WERI-Rb-1 (cell line): ENCODE measurements at regions not wholly inside any gene's neighbourhood (a gene's known extent, or its start where the extent isn't known, plus 50 kb on each side); places are given as distances from the start of the nearest gene placed in this dataset.
"Not testable (repeated sequence)": the region's sequence is repeated elsewhere in the genome, so short reads cannot be mapped to it uniquely, and the experiment has no call there.

Experiments
- DNase-seq: peaks from one replicate; pipeline ENCODE4 v3.0.0-alpha.2; 2020
- H3K27ac ChIP-seq: fragments of 250-450 bp; sonication (Bioruptor Pico); 2 replicates; pipeline ENCODE4 v1.5.1; 2020; ENCODE audit warnings: mild to moderate bottlenecking, moderate library complexity
- H3K27me3 ChIP-seq: fragments of 250-450 bp; sonication (Bioruptor Pico); 2 replicates; pipeline ENCODE4 v1.5.1; 2021; ENCODE audit warnings: mild to moderate bottlenecking, low read depth, moderate library complexity; ENCODE audit not compliant: insufficient read depth, severe bottlenecking
- H3K36me3 ChIP-seq: fragments of 250-450 bp; sonication (Bioruptor Pico); 2 replicates; pipeline ENCODE4 v1.5.1; 2020; ENCODE audit warnings: mild to moderate bottlenecking, moderate library complexity
- H3K4me3 ChIP-seq: 2 replicates; pipeline ENCODE4 v1.5.1; 2011; ENCODE audit warnings: low read depth, mild to moderate bottlenecking, control low read depth, low read length
- H3K9me3 ChIP-seq: fragments of 250-450 bp; sonication (Bioruptor Pico); 2 replicates; pipeline ENCODE4 v1.5.1; 2021; ENCODE audit warnings: mild to moderate bottlenecking, moderate library complexity; ENCODE audit not compliant: severe bottlenecking
- CTCF ChIP-seq: IDR thresholded peaks from 2 replicates; pipeline ENCODE4 v1.5.1; 2011; ENCODE audit warnings: low read depth, mild to moderate bottlenecking, control low read depth, inconsistent platforms, low read length

- no peak for DNase-seq
These were observed 156.2 kb upstream of the PARD3B start for GRCh38 chr2:204389120-204389519.

GRCh38 chr2:204389856-204390255, 155.4 kb upstream of the PARD3B start:
- H3K27ac ChIP-seq = no peak overlapping the region
- H3K36me3 ChIP-seq = no peaks in the 10 kb centered on the region
- no peaks in the 10 kb centered on the region for H3K9me3 ChIP-seq
- no peak for TF ChIP-seq CTCF
- H3K4me3 ChIP-seq = no peak overlapping the region
- H3K27me3 ChIP-seq = no peaks in the 10 kb centered on the region
- no peak for DNase-seq

More at GRCh38 chr2:204389120-204389519, 156.2 kb upstream of the PARD3B start:
- Histone ChIP-seq H3K9me3 (no peaks in the 10 kb centered on the region), H3K27ac (no peak overlapping the region), H3K36me3 (no peaks in the 10 kb centered on the region), H3K27me3 (no peaks in the 10 kb centered on the region), H3K4me3 (no peak overlapping the region)
- no peak for TF ChIP-seq CTCF

- no peak overlapping the region for H3K27ac ChIP-seq
- no peaks in the 10 kb centered on the region for H3K27me3 ChIP-seq
- H3K9me3 ChIP-seq = no peaks in the 10 kb centered on the region
- no peak for DNase-seq
- H3K4me3 ChIP-seq = no peak overlapping the region
- no peak for TF ChIP-seq CTCF
- no peaks in the 10 kb centered on the region for H3K36me3 ChIP-seq
These were observed 149.7 kb upstream of the PARD3B start for GRCh38 chr2:204395539-204395938.

- no peak for TF ChIP-seq CTCF
- H3K27ac ChIP-seq = no peak overlapping the region
- no peak overlapping the region for H3K4me3 ChIP-seq
- no peaks in the 10 kb centered on the region for H3K9me3 ChIP-seq
- DNase-seq = no peak
- no peaks in the 10 kb centered on the region for H3K36me3 ChIP-seq
- H3K27me3 ChIP-seq = no peaks in the 10 kb centered on the region
These were observed 144.2 kb upstream of the PARD3B start for GRCh38 chr2:204401114-204401513.

- Histone ChIP-seq H3K9me3 (no peaks in the 10 kb centered on the region), H3K27me3 (no peaks in the 10 kb centered on the region), H3K4me3 (no peak overlapping the region), H3K36me3 (no peaks in the 10 kb centered on the region), H3K27ac (no peak overlapping the region)
- DNase-seq = no peak
- no peak for TF ChIP-seq CTCF
These were observed 137.9 kb upstream of the PARD3B start for GRCh38 chr2:204407204-204408014.

- not testable (repeated sequence) for H3K4me3 ChIP-seq, H3K36me3 ChIP-seq, H3K9me3 ChIP-seq, H3K27me3 ChIP-seq, H3K27ac ChIP-seq, DNase-seq
These were observed 132.5 kb upstream of the PARD3B start for GRCh38 chr2:204412782-204413181.
